HG02588 (cell line): ENCODE measurements at regions not wholly inside any gene's neighbourhood (a gene's known extent, or its start where the extent isn't known, plus 50 kb on each side); places are given as distances from the start of the nearest gene placed in this dataset.

Experiments used
- ATAC-seq: cut with Tn5 transposase; IDR thresholded peaks from one replicate; pipeline ENCODE4 v1.9.1; 2021; ENCODE audit warnings: mild to moderate bottlenecking, moderate library complexity; ENCODE audit not compliant: unreplicated experiment

DNA sequence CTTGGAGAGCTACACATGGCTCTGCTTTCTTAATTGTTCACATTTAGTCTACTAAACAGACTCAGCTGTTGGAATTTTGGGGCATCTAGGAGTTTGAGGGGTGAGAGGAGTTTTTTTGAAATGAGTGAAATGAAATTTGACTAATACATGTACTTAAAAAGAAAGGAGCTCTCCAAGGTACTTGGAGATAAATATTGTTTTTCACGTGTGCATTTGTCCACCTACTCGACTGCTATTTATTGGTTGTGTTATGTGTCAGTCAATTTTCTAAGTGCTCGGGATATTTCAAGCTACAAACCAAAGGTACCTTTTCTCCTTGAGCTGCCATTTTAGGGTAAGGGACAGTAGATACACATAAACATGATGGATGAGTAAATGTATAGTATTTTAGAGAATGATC lies 697.0 kb downstream of the LIG4 start:
- no peak for ATAC-seq

DNA sequence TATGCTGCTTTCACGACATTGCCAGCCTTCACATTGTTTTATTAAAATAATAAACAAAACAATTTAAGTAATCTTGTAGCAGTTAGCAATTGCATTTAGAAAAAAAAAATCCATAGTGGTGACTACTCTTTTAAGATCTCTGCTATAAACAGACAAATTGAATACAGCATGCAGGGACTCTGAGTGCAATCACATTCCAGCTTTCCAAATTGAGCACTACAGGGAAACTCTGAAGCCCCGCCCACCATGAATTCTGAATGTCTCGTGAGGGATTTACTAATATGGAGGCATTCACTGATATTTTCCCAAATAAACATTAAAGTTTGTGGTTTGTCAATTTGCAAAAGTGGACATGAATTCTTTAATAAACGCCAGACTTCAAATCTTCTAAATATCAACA lies 698.8 kb downstream of the LIG4 start:
- no peak for ATAC-seq

DNA sequence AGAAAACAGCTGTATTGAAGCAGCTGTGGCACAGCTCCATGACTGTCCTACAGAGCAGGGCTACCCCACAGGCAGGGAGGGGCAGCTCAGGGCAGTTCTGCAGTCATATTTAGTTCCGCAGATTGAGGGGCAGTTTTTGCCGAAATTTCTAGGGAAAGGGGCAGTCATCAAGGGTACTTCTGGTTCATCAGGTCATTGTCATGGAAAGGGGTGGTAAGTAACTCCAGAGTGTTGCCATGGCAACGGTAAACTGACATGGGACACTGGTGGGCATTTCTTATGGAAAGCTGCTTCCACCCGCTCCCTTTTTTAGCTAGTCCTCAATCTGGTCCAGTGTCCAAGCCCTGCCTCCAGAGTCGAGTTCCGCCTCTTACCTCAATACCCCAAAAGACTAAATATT lies 702.8 kb downstream of the LIG4 start:
- ATAC-seq, result no peak

DNA sequence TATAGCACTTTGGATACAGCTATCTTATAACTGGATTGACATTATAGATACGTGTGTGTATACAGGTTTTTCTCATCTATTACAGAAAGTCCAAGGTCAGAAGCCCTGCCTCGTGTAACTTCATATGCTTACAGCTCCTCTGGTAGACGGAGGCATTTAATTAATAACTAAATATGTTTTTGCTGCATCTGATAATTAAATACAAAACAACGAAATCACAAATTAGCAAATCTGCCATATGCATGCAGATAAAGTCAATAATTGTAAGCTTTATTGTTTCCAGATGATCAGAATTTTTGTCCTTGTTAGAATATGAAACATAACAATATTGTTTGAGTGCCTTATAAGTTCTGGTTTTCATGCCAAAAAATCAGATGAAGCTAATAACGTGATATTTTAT lies 717.7 kb downstream of the LIG4 start:
- no peak for ATAC-seq

DNA sequence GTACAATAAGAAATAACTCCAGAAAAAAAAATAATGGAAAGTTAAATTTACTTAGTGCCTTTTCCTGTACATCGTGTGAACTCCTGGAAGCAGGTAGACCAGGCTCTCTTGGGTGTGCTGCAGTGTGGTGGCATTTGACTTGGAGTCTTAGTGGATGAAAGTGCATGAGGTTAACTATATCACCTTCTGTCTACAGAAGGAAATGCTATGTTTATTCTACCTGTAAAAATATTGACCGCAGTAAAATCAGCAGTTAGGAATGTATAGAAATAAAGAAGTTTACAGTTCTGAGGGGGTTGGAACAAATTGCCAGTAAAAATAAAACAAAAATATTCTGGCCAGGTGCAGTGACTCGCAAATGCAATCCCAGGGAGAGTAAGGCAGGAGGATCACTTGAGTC lies 722.1 kb downstream of the LIG4 start:
- no peak for ATAC-seq

GRCh38 chr13:107482688-107483087 lies 732.6 kb downstream of the LIG4 start:
- no peak for ATAC-seq

- ATAC-seq, result no peak
Measured at GRCh38 chr13:107480130-107480529, 735.2 kb downstream of the LIG4 start.

DNA sequence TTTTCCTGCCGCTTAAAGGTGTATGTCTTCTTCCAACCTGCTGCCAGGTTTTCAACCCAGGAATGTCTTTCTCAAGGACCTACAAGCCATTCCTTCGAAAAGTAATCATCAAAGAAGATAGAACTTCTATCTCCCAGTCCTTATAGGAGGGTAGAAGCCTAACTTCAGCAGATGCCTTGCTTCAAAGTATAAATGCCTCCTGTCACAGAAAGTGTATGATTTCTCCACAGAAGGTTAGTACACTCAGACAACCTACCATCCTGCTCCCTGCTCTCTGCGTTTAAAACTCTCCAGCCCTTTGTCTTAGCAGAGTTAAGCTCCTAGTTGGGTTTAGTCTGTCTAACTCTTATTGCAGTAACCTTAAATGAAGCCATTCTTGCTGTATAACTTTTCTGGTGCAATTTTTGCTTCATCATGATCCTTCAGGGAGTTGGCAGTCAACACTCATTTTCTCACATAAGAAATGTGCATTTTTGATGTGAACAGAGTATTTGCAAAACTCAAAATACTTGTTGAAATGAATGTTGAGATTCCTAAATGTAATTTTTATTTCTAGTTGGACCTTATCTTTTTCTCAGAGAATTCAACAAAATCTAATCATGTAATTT lies 737.5 kb downstream of the LIG4 start:
- ATAC-seq, result no peak

GRCh38 chr13:107475753-107476453 lies 739.4 kb downstream of the LIG4 start:
- ATAC-seq, result no peak

DNA sequence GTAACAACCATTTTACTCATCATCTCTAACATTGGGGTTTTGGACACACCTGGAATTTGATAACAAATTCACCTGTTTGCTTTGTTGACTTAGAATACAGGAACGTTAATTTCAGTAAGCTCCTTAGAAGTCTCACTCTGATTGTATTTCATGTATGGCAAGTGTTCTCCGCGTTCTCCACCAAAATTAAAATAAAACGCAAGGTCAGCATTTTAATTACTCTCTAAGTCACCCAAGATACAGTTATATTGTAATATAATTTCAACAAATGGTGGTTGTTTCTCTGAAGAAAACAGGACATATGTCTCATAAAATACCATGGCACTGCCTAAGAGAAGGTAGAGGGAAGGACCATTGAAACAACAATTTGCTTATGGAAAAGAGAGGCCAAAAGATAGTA lies 742.1 kb downstream of the LIG4 start:
- no peak for ATAC-seq

GRCh38 chr13:107466326-107467099 lies 748.8 kb downstream of the LIG4 start:
- ATAC-seq, result no peak

DNA sequence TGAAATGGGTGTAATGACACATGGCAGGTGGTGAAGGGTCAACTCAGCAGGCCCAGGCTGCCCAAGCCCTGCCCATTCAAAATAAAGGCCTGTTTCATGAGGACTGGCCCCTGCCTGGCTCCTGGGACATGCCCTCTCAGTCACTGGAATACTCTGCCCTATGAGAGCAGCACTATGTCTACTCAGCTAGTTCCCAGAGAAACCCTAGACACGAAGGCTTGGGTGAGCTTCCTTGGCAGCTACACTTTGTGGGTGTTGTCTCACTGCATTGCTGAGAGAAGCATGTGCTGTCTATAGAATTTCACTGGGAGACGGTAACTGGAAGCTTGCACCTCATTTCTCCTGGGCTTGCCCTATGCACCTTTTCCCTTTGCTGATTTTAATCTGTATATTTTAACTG lies 752.8 kb downstream of the LIG4 start:
- no peak for ATAC-seq

- ATAC-seq, result no peak
Measured at GRCh38 chr13:107461751-107462150, 753.6 kb downstream of the LIG4 start.

DNA sequence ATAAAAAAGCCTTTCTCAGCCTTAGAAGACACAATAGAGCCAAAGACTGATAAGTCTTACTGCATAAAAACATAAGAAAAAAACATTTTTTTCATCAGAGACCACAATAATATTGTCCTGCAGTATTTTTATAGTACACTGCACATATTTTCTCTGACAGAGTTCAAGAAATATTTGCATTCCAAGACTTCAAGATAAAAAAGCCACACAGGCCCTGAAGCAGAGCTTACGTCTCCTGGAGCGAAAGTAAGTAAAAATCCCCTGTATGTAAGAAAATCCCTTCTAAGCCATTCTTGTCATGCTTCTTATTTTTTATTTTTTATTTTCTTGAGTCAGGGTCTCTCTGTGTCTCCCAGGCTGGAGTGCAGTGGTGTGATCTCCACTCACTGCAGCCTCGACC lies 755.9 kb downstream of the LIG4 start:
- ATAC-seq, result no peak

DNA sequence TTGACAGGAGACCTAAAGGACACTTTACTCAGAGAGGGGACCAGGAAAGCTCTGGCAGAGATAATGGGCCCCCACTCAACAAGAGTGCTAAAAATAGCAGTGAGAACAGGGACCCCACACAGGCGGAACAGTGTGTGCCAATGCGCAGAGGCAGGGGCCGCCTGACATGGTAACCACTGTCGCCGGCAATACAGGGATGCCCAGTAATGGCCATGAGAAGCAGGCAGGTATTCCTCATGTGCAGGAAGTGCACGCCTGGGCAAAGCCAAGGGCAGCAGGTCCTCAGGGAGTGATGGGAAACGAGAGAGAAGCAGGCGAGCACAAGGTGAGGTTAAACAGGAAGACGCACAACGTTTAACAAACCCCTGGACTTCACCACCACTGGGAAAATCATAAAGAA lies 757.1 kb downstream of the LIG4 start:
- no peak for ATAC-seq

- ATAC-seq, result no peak
Measured at GRCh38 chr13:107457686-107458085, 757.6 kb downstream of the LIG4 start.

- no peak for ATAC-seq
Measured at GRCh38 chr13:107456431-107456830, 758.9 kb downstream of the LIG4 start.

GRCh38 chr13:107452833-107453232 lies 762.5 kb downstream of the LIG4 start:
- no peak for ATAC-seq

GRCh38 chr13:107450931-107451330 lies 764.4 kb downstream of the LIG4 start:
- no peak for ATAC-seq

DNA sequence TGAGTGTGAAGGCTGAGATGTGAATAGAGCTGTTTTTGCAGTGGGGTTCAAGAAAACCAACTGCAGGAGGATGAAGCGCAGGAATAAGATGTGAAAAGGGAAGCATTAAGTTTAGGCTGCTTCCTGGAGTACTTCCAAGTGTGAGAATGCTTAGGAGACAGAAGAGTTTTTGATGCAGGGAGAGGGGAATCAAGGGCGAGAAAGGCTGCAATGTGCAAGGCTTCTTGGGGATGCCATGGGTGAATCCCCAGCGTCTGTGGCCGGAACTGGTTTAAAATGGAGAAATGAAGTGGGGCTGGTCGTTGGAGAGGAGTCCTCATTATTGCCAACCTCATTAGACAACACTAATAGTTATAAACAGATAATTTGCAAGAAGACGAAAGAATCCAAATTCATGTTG lies 764.9 kb downstream of the LIG4 start:
- no peak for ATAC-seq

GRCh38 chr13:107447591-107447990 lies 767.7 kb downstream of the LIG4 start:
- no peak for ATAC-seq

DNA sequence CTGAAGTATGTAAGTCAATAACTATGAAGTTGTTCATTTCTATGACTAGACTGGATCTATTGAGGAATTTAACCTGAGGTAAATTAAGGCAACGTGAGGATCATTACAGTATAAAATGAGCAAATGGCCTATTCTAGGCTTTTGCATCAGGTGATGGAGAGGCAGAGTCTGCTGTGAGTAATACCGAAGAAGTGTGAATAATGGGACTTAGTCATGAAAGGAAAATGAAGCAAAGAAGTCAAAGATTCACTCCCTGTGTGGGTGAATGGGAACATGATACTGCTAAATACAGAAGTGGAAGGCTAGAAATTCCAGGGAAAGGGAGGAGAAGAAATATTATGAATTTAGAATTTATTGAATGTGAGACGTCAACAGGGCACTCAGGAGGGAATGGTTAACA lies 774.1 kb downstream of the LIG4 start:
- no peak for ATAC-seq
